NCI-H1694 treated with DMSO at 0.1 percent for 48 hours (cell line): ENCODE measurements at regions not wholly inside any gene's neighbourhood (a gene's known extent, or its start where the extent isn't known, plus 50 kb on each side); places are given as distances from the start of the nearest gene placed in this dataset.

Experiments
- DNase-seq: peaks from one replicate; lab custom pipeline; 2025; lab: John Stamatoyannopoulos, UW

DNA sequence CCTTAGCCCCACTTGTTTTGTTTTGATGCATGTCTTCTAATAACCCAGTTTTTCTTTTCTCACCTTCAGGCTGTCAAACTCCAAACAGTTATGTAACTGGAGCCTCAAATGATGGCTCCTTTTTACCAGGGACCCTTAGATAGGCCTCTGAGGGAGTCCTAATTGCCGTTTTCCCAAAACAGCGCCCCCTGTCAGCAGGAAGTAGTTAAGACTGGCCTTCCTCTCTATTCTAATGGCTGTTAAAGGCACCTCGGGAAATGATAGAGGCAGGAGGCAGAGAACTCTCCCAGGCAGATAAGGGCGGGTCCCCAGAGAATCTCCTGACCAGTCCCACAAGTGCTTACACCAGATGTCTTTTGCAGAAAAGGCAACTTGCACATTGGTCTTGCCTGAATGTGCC lies 123.2 kb downstream of the KCNS3 start:
- DNase-seq, result no peak

DNA sequence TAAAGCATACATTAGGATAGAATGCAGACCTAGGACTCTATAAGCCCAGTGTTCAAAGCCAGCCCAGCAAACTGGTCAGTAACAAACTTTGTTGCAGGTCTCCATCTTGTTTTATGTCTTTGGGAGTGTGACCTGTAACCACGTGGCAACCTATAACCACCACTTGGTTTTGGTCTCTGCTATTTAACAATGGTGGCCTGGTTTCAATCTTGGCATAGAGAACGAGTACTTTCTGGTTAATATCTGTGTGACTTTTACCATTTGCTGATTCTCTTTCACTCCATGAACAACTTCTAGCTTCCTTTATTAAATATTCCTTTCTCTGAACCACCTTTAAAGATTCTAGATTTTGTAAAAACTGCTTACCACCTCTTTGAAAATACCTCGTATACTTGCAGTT lies 118.5 kb downstream of the KCNS3 start:
- no peak for DNase-seq

DNA sequence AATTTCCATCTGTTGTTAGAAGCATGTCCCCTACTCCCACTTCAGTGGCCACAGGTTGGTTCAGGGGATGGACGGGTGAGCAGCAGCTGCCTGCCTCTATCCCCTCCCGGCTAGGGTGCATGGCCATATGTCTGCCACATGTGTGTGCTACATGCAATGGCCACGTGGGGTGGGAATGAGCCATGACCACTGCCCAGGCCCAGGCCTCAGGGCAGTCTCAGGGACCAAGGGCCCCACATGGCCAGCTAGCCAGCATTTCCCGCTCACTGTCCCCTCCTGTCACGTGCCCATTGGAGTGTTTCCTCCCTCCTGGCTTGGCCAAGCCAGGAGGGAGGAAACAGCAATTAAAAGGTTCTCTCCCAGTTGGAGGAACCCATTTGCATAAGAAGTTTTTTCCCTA lies 117.1 kb downstream of the KCNS3 start:
- DNase-seq, result no peak
